Suppressor macrophage treated with lipopolysaccharide for 1 hour (primary cell): ENCODE measurements at regions not wholly inside any gene's neighbourhood (a gene's known extent, or its start where the extent isn't known, plus 50 kb on each side); places are given as distances from the start of the nearest gene placed in this dataset.

Experiments used
- DNase-seq, 3 donors: peaks; one replicate each; pipeline ENCODE4 v3.0.0-alpha.2; 2020 to 2022

- DNase-seq, result no peak
These were observed 52.5 kb upstream of the UNC5B start for GRCh38 chr10:71159892-71160291.

- no peak for DNase-seq
These were observed 50.9 kb upstream of the UNC5B start for GRCh38 chr10:71161425-71161824.
